Lower leg skin (tissue), 4 donors: ENCODE measurements at regions not wholly inside any gene's neighbourhood (a gene's known extent, or its start where the extent isn't known, plus 50 kb on each side); places are given as distances from the start of the nearest gene placed in this dataset.

Source experiments
- DNase-seq, 2 donors: peaks; one replicate each; pipeline ENCODE4 v3.0.0-alpha.2; 2019; ENCODE audit warnings: low spot score in 2 of 2
- H3K4me3 ChIP-seq: fragments of 200-600 bp; sonication (generic); 2 replicates; pipeline ENCODE4 v1.5.1; 2017; ENCODE audit warnings: mild to moderate bottlenecking, low read depth; ENCODE audit not compliant: poor library complexity, severe bottlenecking
- CTCF ChIP-seq, 3 donors: fragments of 450-650 bp; IDR thresholded peaks; one replicate each; pipeline ENCODE4 v1.5.1; 2016; ENCODE audit warnings: antibody characterized with exemption in 3 of 3, mild to moderate bottlenecking in 3 of 3, moderate library complexity in 2 of 3
- POLR2A ChIP-seq, 2 donors: fragments of 450-650 bp; IDR thresholded peaks; one replicate each; pipeline ENCODE4 v1.6.1; 2016 to 2017; ENCODE audit warnings: antibody characterized with exemption in 2 of 2, mild to moderate bottlenecking in 1 of 2, moderate library complexity in 1 of 2
- WGBS, 2 donors: methylation state at CpG; one replicate each; pipeline ENCODE4 v1.1.5; 2018; 5-methylcytosine and 5-hydroxymethylcytosine counted together
- intact Hi-C: fragments of 100-400 bp; cut with DNase I; formaldehyde crosslinking; loops from one replicate; pipeline ENCODE4 v1.15.0; 2023; ENCODE audit warnings: low total_unique reads

DNA sequence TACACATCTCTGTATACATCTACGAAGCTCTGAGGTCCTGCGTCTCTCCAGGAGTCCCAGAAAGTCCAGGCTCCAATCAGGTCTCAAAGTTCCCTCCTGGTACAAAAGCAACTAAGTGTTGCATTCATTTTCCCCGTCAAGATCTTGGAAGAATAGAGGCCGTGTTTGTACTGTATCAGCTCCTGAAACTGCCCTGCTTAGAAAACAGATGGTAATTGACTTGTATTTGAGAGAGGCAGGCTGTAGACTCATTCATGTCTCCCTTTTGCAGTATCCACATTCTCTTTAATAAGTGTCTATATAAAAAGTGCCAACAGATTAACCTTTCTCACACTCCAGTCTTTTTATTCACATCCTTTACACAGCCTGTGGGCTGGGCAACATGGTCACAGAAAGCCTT is 91.7 kb downstream of the HPGD start:
- intact Hi-C loops = no loop called here
- 86 to 92% methylated on average over 4 of the region's 4 CpGs for WGBS, 2 donors
- H3K4me3 ChIP-seq = no peak overlapping the region
- TF ChIP-seq CTCF (IDR thresholded peaks at IDR 0.05) (no peak), POLR2A (IDR thresholded peaks at IDR 0.05) (no peak)
- no peak for DNase-seq

DNA sequence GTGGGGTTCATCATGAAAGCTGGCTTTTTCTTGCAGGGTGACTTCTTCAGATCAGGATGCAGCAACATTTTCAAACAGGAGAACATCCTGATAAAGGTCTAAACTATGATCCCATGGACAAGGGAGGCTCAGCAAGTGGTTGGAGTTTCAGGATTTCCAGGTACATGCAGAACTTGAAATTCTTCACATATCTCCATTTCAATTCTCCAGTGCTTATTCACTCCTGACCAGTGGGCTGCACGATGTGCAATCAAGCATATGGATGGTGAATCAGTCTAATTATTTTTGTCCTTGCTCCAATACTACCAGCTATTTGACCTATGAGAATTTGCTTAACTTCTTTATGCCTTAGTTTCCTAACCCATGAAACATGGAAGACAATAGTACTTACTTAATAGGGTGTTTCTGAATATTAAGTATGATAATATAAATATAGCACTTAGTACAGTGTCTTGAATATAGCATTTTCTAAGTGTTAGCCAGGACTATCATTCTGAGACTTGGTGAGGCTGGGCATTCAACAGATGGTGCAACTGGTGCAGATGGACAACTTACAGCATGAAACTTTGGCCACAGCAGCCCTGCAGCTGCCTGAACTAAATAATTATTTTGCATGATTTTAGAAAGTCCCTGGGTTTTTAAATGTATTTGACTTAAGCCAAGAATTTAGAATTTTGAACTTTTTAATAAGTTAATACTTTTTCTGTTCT is 92.4 kb downstream of the HPGD start:
- WGBS, 2 donors = 77 to 90% methylated on average over 1 of the region's 1 CpG
- intact Hi-C loops = no loop called here
- H3K4me3 ChIP-seq = no peak overlapping the region

DNA sequence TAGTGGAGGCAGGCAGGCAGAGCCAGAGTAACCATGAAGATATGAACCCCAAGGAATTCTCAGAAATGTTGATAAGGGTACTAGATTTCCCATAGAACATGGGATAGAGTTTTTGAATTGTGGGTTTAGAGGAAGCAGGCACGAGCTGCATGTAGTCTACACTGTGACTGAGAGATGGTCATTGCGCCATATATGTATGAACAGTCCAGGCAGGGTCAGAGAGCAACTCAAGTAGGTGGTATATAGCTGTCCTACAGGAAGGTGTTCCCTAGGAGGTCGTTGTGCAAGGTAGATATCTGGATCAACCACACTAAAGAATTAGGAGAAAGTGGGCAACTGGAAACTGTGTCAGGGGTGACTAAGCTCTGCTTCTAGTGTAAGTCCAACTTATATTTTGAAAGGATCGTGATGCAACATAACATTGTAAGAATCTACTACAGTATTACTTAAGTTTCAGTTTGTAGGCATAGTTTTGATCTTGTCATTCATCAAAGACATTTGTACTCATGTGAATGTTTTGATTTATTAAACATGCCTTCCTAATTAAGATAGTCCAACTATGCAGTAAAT is 94.6 kb downstream of the HPGD start:
- no peak for DNase-seq
- TF ChIP-seq POLR2A (IDR thresholded peaks at IDR 0.05) (no peak), CTCF (IDR thresholded peaks at IDR 0.05) (no peak)
- WGBS, 2 donors = 68 to 71% methylated on average over 4 of the region's 4 CpGs
- intact Hi-C loops = no loop called here
- H3K4me3 ChIP-seq = no peak overlapping the region

More for the DNA sequence above, 92.4 kb downstream of the HPGD start:
- TF ChIP-seq CTCF (IDR thresholded peaks at IDR 0.05) = no peak
- no peak for TF ChIP-seq POLR2A (IDR thresholded peaks at IDR 0.05)
- no peak for DNase-seq

DNA sequence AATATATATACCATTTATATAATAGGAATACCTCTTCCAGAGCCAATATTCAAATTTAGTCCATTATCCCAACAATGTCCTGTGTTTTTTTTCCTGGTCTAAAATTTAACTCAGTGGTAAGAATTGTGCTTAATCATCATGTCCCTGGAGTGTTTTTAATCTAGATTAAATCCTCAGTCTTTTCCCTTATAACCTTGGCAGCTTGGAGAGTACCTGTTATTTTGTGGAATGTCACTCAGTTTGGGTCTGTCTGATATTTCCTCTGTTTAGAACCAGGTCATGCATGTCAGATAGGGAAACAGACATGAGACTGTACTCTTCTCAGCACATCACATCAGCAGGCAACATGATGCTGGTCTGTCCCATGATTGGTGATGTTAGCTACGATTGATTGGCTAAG is 96.6 kb downstream of the HPGD start:
- no peak for DNase-seq
- intact Hi-C loops = no loop called here
- TF ChIP-seq CTCF (IDR thresholded peaks at IDR 0.05) = no peak
- no peak for TF ChIP-seq POLR2A (IDR thresholded peaks at IDR 0.05)
- H3K4me3 ChIP-seq = no peak overlapping the region
- 91 to 97% methylated on average over 1 of the region's 1 CpG for WGBS, 2 donors

- DNase-seq = peak; percentile 83 to 90
- 2 to 6% methylated on average over 6 of the region's 6 CpGs for WGBS, 2 donors
- intact Hi-C loops = no loop called here
- H3K4me3 ChIP-seq = no peak overlapping the region
- TF ChIP-seq CTCF (IDR thresholded peaks at IDR 0.05) (no peak), POLR2A (IDR thresholded peaks at IDR 0.05) (no peak)
These were observed 98.9 kb downstream of the HPGD start for GRCh38 chr4:174423257-174423944.
